ENCODE measurements at regions not wholly inside any gene's neighbourhood (a gene's known extent, or its start where the extent isn't known, plus 50 kb on each side); places are given as distances from the start of the nearest gene placed in this dataset.

- TF ChIP-seq RAD21 (IDR thresholded peaks at IDR 0.05; ENCODE audit: low read depth) (no peak), TAF1 (IDR thresholded peaks at IDR 0.05; ENCODE audit: low read depth) (no peak), CEBPB (IDR thresholded peaks at IDR 0.05) (no peak), MAX (IDR thresholded peaks at IDR 0.05) (no peak), EP300 (IDR thresholded peaks at IDR 0.05; ENCODE audit: borderline replicate concordance) (no peak), YY1 (IDR thresholded peaks at IDR 0.05; ENCODE audit: low read depth) (no peak), ZBTB7A (IDR thresholded peaks at IDR 0.05; ENCODE audit: low read depth) (no peak), EGR1 (IDR thresholded peaks at IDR 0.05) (no peak), FOXM1 (IDR thresholded peaks at IDR 0.05; ENCODE audit: borderline replicate concordance, low read depth) (no peak), CREB1 (IDR thresholded peaks at IDR 0.05; ENCODE audit: low read depth) (no peak)
- TF ChIP-seq, protein P1, sequence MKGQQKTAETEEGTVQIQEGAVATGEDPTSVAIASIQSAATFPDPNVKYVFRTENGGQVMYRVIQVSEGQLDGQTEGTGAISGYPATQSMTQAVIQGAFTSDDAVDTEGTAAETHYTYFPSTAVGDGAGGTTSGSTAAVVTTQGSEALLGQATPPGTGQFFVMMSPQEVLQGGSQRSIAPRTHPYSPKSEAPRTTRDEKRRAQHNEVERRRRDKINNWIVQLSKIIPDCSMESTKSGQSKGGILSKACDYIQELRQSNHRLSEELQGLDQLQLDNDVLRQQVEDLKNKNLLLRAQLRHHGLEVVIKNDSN (IDR thresholded peaks at IDR 0.05): no peak
- TF ChIP-seq, protein P2, sequence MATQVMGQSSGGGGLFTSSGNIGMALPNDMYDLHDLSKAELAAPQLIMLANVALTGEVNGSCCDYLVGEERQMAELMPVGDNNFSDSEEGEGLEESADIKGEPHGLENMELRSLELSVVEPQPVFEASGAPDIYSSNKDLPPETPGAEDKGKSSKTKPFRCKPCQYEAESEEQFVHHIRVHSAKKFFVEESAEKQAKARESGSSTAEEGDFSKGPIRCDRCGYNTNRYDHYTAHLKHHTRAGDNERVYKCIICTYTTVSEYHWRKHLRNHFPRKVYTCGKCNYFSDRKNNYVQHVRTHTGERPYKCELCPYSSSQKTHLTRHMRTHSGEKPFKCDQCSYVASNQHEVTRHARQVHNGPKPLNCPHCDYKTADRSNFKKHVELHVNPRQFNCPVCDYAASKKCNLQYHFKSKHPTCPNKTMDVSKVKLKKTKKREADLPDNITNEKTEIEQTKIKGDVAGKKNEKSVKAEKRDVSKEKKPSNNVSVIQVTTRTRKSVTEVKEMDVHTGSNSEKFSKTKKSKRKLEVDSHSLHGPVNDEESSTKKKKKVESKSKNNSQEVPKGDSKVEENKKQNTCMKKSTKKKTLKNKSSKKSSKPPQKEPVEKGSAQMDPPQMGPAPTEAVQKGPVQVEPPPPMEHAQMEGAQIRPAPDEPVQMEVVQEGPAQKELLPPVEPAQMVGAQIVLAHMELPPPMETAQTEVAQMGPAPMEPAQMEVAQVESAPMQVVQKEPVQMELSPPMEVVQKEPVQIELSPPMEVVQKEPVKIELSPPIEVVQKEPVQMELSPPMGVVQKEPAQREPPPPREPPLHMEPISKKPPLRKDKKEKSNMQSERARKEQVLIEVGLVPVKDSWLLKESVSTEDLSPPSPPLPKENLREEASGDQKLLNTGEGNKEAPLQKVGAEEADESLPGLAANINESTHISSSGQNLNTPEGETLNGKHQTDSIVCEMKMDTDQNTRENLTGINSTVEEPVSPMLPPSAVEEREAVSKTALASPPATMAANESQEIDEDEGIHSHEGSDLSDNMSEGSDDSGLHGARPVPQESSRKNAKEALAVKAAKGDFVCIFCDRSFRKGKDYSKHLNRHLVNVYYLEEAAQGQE (IDR thresholded peaks at IDR 0.05; ENCODE audit: low read depth): no peak
Observed at GRCh38 chr6:19153981-19154295, 683.2 kb upstream of the ID4 start.
